HG03558 (cell line): ENCODE measurements at regions not wholly inside any gene's neighbourhood (a gene's known extent, or its start where the extent isn't known, plus 50 kb on each side); places are given as distances from the start of the nearest gene placed in this dataset.

ENCODE experiments used
- ATAC-seq: cut with Tn5 transposase; IDR thresholded peaks from one replicate; pipeline ENCODE4 v1.9.1; 2021; ENCODE audit warnings: moderate number of reproducible peaks; ENCODE audit not compliant: unreplicated experiment; ENCODE audit errors: extremely low read depth

DNA sequence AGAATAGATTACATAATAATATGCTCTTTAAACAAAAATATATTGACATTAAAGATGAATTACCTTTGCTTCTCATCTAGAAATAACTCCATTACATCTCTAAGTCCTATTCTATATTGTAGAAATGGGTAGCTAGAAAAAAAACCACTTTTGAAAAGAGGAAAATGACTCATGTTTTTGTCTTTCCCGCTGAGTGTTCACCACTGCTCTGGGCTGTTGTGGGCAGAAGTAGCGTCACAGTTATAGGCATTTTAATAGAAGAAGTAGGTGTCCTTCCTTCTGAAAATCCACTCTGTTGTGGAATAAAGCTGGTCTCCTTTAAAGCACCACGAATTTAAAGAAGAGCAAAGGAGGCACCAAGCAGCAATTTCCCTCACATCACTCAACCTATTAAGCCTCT is 117.6 kb upstream of the NFE2L3 start:
- no peak for ATAC-seq

DNA sequence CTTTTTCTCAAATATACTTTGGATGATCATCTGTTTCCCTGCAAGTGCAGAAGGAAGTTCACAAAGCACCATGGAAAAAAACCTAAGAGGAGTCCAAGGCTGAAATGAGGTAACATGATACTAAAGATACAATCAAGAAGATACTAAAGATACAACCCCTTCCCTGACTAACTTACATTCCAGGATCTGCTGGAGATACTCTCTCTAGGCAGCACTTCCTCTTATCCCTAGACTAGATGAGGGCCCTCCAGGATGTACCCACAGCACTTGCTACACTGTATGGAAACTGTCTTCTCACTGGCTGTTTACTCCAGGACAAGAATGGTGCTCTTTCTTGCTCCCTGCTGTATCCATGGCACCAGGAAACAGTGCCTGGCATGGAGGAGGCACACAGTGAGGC is 116.4 kb upstream of the NFE2L3 start:
- no peak for ATAC-seq

DNA sequence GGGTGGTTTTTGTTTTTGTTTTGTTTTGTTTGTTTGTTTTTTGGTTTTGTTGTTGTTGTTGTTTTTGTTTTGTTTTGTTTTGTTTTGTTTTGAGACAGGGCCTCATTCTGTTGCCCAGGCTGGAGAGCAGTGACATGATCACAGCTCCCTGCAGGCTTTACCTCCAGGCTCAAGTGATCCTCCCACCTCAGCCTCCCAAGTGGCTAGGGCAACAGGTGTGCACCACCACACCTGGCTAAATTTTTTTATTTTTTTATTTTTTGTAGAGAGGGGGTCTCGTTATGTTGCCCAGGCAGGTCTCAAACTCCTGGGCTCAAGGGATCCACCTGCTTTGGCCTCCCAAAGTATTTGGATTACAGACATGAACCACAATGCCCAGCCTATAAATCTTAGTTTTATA is 115.9 kb upstream of the NFE2L3 start:
- ATAC-seq = no peak

DNA sequence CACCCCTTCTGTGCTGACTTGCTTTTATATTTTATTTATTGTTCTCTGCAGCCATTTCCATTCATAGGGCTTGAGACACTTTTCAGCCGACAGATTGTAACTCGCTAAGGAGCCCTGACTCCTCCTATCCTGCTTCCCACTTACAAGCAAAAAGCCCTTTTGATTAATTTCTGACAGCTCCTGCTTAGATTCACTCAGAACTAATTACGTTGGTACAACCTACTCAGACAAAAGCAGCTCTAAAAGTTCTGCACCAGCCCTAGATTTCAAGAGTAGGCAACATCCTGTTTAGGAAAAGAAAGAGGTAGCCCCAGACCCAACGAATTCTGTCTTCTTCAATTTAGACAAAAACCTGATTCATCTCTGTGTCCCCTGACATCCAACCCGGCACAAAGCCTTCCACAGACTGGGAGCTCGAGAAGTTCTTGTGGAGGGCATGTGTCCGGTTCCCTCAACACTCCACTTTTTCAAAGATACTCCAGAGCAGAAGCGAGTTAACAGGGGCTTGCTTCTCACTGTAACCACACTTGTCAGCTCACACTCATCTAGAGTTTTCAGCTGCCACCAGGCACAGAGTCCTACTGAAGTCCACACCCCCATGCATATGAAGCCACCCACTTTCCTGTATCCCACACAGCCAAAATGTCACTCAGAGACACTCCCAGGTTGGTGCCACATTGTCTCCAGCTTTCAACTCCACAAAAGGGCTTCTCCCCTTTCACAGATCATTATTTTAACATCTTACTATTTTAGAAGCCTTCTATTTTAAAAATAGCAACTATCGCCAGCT is 113.6 kb upstream of the NFE2L3 start:
- ATAC-seq = no peak

DNA sequence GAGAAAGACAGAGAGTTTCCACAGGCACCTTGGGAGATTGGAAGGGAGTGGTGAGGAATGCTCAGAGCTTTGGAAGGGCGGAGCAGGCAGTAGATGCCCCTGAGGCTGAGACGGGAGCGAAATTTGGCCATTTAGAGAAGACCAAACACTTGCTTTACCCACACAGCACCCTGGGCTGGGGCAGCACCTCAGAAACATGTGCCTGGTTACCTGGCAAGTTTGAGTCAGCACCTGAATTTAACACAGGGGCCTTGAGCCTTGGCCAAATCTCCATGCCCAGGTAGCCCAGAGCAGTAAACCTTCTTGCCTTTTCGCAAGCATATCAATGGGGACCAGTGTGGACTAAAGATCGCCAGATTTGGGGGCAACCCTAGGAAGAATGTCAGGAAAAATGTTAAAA is 111.9 kb upstream of the NFE2L3 start:
- no peak for ATAC-seq

DNA sequence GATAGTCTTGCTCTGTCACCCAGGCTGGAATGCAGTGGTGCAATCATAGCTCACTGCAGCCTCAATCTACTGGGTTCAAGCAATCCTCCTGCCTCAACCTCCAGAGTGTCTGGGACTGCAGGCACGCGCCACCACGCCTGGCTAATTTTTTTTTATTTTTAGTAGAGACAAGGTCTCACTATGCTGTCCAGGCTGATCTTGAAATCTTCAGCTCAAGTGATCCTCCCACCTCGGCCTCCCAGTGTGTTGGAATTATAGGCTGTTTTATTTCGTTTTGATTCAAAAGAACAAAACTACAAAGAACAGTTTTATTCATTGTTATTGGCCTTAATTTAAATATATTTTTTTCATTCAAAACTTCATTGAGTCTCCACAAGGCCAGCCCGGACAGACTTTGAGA is 109.8 kb upstream of the NFE2L3 start:
- no peak for ATAC-seq

DNA sequence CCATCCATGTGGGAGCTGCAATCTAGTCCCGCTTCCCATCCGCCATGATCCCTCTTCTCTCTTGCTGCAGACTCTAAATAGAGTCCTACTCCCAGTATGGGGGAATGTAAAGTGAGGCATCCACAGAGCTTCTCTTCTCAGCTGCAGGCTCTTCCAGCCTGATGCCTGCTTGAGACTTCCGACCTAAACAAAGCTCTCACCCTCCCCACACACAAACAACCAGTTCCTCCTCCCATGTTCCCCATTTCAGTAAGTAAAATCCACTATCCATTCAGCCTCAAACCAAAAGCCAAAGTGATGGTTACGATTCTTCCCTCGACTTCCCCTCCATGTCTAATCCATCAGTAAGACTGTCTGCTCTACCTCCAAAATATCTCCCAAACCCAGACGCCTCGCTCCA is 108.2 kb upstream of the NFE2L3 start:
- no peak for ATAC-seq

DNA sequence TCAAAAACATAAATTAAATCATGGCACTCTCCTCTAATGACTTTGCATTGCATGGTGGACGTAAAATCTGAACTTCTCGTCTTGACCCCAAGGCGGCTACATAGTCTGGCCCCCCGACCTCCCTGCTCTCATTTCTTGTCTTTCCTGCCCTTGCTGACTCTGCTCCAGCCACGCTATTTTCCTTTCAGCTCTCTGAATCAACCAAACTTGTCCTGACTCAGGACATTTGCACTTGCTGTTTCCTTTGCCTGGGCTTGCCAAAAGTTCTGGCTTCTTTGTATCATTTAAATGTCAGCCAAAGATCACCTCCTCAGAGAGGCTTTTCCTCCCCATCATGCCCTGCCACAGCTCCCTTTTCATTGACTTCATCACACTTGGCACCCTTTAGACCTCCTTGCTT is 107.7 kb upstream of the NFE2L3 start:
- ATAC-seq = no peak

DNA sequence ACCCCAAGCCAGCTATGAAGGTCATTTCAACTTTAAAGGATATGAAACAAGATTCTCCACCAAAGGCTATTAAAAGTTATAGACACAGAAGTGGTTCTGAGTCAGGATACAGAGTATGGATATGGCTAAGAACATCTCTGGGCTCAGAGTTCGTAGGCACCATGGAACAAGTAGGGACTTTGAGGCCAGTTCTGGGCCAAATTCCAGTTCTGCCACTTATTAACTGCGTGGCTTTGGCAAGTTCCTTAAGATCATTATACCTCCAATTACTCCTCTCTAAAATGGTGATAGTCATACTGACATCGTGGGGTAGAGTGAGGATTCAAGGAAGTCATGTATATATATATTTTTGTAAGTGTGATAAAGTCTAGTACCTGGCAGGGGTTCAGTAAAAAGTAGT is 105.8 kb upstream of the NFE2L3 start:
- no peak for ATAC-seq

DNA sequence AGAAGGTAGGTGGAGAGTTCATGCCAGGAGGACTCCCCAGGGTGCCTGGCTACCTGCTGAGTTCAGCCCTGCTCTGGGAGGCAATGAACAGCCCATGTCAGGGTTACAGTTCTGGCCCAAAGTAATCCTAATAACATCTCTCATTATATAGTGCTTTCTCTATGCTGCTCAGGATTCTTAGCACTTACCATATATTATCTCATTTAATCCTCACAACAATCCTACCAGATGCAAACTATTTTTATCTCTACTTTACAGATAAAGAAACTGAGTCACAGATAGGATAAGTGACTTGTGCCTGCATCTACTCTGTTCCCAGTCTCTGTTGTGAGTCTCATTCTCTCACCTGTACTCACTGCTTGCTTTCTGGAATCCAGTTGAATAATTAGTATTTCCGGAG is 105.1 kb upstream of the NFE2L3 start:
- ATAC-seq = no peak

DNA sequence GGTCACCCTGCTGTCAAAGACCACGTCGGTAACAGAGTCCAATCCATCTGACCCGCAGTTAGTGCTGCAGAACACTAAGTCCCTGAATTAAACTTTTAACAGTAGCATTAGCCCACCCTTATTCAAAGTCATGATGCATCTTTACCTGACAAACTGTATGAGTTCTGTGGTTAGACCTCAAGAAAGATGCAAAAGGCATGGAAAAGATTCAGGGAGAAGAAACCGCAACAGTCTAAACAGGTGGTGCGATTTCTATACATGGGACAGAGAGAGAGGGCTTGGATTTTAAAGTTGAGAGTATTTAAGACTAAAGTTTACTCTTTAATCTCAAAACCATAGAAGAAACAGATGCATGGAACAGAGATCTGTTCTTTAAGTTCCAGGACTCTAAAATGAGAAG is 103.3 kb upstream of the NFE2L3 start:
- ATAC-seq = no peak

DNA sequence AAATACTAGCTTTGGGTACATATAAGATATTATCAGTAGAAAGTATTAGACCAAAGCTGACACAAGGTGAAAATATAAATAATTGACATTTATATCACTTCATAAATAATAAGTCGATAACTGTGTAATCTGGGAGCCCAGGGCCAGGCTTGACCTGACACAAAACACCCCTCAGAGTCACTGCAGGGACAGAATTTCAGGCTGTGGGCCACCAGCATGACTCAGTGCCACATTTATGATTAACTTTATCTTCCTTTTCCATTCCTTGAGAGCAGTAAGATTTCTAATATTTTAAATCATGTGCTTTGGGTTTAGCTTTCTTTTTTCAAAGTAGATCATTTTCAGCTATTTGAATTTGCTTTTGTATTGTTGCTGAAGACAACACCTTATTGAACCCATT is 102.9 kb upstream of the NFE2L3 start:
- no peak for ATAC-seq

DNA sequence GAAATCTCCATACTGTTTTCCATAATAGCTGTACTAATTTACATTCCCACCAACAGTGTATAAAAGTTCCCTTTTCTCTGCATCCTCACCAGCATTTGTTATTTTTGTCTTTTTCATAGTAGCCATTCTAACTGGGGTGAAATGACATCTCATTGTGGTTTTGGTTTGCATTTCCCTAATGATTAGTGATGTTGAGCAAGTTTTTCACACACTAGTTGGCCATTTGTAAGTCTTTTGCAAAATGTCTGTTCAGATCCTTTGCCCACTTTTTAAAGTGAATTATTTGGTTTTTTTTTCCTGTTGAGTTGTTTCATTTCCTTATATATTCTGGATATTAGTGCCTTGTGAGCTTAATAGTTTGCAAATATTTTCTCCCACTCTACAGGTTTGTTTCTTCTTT is 101.0 kb upstream of the NFE2L3 start:
- no peak for ATAC-seq

DNA sequence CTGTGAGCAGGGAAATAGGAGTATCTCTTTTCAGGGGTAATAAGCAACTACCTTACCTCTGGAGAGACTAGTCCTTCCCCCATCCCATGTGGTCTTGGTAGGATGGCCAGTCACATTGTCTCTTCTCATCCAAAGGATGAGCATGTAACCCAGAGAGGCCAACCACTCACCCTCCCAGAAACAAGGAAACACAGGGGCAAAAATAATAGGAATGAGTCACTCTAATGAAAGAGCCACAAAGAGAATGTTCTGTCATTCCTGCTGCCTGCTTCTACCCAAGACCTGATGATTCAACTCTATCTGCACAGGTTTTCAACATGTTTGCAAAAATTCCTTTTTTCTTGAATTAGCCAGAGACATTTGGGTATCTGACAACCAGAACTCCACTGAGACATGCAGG is 99.3 kb upstream of the NFE2L3 start:
- no peak for ATAC-seq

DNA sequence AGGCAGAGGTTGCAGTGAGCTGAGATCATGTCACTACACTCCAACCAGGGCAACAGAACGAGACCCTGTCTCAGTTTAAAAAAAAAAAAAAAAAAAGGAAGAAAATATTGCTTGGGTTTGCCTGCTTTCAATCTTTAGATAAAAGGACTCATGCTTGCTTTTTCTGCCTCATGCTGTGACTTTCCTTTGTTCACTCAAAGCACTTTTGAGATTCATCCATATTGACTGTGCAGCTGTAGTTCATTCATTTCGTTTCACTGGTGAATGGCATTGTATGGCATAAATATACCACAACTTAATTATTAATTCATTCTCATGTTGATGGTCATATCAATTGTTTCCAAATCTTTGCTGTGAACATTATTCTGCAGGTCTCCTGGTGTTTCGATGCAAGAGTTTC is 97.6 kb upstream of the NFE2L3 start:
- no peak for ATAC-seq

DNA sequence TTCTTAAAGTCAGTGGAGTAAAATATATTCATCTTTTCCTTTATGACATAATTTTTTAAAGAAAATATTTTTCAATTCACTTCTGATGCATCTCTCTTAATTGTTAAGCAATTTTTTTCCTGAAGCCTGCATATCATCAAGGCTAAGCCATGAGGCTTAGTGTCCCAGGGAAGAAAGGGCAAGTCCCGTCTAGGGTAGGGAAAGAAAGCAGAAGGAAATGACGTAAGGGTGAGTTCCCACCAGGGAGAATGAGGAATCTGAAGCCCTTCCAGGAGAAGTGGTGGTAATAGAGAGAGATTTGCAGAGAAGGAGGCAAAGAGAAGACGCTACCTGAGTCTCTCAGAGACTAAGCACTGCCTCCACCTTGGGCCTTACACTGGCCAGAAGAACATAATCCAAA is 96.8 kb upstream of the NFE2L3 start:
- no peak for ATAC-seq

DNA sequence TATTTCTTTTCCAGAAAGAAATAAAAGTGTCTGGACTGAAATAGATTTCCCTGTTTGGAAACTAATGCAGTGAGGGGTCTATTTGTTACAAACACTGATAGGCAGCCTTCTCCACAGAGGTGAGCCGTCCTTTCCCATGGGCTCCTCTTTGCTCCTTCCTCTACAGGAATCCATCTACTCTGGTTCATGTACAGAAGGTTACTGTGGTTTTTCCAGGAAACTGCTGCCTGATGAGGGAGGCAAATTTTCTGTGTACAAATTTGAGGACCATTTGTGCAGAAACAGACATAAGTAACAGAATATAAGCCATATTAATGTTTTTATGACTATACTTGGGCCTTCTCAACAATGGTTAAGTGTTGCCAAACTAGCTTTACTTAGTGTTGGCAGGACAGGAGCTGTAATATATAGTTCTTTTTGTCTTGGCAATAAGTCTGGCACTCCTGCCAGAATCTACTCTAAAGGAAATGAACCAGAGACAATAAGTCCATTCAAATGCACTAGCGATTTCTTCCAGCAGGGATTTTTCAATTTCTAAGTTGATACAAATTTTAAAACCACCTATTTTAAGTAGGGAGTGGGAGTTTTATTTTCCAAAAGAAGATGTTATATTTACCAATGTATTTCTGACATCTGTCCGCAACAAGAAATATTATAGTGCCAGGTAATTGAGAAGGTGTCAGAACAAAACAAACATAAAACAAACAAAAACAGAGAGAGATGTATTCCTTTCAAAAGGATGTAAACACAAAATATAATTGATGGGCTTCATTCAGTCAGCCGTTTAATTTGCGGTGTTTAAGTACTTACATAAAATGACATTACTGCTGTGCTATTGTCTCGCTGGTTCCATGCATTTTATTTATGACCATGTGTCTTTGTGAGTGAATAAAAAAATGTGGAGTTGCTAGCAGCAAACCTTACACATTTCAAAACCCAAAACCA is 91.0 kb upstream of the NFE2L3 start:
- no peak for ATAC-seq

DNA sequence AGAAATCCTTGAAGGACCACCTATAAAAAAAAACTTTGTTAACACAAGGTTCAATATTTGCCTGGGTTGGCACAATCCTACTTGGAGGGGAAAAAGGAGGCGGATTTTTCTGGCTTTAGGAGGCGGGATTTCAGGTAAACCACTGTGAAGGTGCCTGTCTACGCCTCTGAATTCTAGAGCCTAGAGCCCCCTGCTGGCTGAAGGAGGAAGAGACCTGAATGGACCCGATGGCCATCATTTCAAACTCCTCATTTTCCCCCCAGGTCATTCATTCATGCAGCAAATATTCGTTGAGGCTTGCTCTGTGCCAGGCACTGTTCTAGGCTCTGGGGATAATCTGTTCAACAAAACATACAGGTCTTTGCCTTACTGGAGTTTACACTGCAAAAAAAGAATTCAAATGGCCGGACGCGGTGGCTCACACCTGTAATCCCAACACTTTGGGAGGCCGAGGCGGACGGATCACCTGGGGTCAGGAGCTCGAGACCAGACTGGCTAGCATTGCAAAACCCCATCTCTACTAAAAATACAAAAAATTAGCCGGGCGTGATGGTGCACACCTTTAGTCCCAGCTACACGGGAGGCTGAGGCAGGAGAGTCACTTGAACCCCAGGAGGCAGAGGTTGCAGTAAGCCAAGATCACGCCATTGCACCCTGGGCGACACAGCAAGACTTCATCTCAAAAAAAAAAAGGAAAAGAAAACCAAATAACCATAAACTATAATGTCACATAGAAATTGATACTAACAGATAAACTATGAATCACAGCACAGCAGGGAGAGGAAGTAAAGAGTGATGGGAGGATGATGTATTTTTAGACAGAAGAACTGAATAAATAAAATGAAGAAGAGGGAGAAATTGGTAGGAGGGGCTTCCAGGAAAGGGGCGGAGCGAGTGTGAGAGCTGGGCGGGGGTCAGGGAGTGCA is 90.1 kb upstream of the NFE2L3 start:
- no peak for ATAC-seq

DNA sequence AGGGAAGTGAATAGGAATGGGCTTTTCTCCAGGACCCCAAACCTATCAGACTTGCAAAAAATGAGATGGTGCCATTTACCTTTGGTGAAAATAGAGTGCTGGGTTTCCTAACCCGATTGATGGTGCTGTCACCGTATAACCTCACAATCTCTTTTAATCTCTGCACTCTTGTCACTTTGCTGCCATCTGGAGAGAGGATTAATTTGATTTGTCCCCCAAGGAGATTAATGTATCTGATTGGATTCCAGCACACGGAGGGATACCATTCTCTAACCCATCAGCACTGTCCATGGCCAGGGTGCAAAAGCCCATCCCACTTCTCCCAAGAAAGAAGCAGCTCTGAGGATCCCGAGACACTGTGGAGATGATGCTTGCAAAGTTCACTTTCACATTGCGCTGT is 86.3 kb upstream of the NFE2L3 start:
- no peak for ATAC-seq

DNA sequence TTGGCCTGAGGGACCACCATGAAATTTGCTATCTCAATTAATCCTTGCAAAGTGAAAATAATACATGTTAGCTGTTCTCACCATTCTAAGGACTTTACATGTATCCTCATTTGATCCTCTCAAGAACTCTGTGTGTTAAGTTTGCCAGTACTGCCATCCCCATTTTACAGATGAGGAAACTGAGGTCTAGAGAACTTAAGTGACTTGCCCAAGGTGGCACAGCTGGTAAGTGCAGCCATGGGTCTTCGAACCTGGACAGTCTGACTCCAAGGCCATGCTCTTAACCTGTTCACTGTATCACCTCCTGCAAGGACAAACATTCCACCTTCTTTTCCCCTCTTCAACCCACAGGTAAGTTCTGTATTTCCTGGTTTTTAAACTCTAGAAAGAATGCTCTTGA is 85.3 kb upstream of the NFE2L3 start:
- no peak for ATAC-seq

DNA sequence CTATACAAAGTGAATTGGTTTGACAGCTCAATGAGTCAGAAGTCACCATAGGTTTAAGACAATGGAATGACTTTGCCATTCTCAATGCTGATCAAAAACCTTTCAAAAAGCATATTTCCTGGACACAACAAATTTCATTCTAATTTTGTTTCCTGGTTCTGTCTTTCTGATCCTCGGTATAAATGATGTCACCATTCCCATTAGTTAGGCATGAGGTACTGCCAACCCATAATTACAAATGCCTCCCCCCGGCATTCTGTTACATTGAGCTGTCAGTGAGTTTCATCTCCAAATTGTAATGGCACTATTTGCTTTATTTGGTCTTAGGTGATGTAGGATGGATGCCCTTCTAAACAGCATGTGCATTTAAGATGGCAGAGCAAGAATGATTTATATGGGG is 81.7 kb upstream of the NFE2L3 start:
- no peak for ATAC-seq
